GM10248 (cell line): ENCODE measurements at regions not wholly inside any gene's neighbourhood (a gene's known extent, or its start where the extent isn't known, plus 50 kb on each side); places are given as distances from the start of the nearest gene placed in this dataset.

Experiments
- CTCF ChIA-PET: fragments of 300-600 bp; sonication (Branson Sonifier 250); formaldehyde crosslinking; extraction: SDS; loops from one replicate; lab custom pipeline; 2021; ENCODE audit warnings: antibody characterized with exemption; lab: Yijun Ruan, JAX
- POLR2A ChIA-PET: fragments of 350-650 bp; sonication (Branson Sonifier 250); formaldehyde crosslinking; extraction: SDS; loops from one replicate; lab custom pipeline; 2020; ENCODE audit warnings: antibody characterized with exemption; lab: Yijun Ruan, JAX
- DNase-seq: peaks from one replicate; pipeline ENCODE4 v3.0.0; 2012; ENCODE audit errors: extremely low spot score
- CTCF ChIP-seq: IDR thresholded peaks from 2 replicates; pipeline ENCODE4 v1.5.1; 2012; ENCODE audit warnings: mild to moderate bottlenecking, low read depth; ENCODE audit errors: extremely low read depth, missing control alignments, control extremely low read depth

DNA sequence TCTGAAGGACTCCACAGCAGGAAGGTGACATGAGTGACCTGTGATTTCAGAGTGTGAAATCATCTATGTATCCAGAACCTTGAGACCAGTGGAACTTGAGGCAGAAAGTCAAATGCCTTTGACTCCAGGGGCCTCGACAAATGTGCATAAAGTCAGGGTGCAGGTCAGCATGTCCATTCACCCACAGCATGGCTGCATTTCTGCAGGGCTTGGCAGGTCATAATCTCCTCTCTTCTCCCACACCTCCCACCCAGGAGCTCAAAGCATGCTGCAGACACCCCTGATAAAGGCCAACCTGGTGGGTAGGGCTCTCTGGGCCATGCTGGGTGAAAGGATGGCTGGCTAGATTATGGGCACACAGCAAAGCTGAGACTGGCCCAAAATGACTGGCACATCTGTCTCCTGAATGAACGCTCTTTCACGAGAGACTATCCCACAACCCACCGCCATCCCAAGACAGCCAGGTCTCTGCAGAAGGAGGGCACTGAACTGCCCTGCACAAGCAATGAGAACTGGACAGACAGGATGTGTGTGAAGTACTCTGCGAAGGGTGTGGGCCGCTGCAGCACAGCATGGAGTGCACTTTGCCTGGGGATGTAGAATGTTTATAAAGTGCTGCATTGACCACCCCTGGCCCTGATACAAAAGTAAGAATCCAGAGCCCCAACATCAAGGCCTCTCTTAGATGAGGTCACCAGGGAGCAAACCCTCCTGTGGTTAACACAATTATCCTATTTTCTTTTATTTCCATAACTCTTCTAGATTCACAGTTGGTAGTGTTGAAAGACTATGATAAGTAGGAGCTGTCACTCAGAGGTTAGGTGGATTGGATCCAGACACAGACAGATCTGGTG, 78.2 kb upstream of the NXT1 start:
- CTCF ChIA-PET, result interaction anchor here (1.1 to 1.6 kb wide), 3 partner anchors 16 to 37 kb away, joined by 3 to 4 read pairs (median 4); no protein-coding TSS in a partner anchor

GRCh38 chr20:23270382-23270911, 80.1 kb upstream of the NXT1 start:
- ChIA-PET CTCF (interaction anchor here (1.4 kb wide), 1 partner anchor 18 kb away, joined by 3 read pairs; no protein-coding TSS in a partner anchor), POLR2A (no interaction called here)
- DNase-seq, result no peak
- no peak for TF ChIP-seq CTCF

More for the DNA sequence above, 78.2 kb upstream of the NXT1 start:
- no peak for DNase-seq
- POLR2A ChIA-PET, result no interaction called here
- no peak for TF ChIP-seq CTCF

DNA sequence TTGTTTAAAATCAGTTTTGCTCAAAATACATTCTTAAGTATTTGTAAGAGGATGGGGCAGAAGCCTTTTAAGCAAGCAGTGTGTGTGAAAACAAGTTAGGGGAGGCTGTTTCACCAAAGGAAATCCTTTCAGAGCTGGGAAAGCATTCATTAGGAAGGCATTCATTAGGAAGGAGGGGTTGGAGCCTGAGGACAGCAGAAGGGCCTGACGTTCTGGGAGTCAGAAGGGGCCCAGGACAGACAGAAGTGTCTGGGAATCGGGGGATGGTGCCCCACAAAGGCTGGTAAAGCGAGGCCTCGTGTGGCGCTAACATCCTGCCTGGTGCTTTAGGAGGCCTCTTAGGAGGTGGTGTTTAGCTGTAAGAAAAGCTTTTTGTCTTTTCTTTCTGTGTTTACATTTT, 80.6 kb upstream of the NXT1 start:
- CTCF ChIA-PET, result no interaction called here
- TF ChIP-seq CTCF, result no peak
- no peak for DNase-seq
- POLR2A ChIA-PET, result no interaction called here

DNA sequence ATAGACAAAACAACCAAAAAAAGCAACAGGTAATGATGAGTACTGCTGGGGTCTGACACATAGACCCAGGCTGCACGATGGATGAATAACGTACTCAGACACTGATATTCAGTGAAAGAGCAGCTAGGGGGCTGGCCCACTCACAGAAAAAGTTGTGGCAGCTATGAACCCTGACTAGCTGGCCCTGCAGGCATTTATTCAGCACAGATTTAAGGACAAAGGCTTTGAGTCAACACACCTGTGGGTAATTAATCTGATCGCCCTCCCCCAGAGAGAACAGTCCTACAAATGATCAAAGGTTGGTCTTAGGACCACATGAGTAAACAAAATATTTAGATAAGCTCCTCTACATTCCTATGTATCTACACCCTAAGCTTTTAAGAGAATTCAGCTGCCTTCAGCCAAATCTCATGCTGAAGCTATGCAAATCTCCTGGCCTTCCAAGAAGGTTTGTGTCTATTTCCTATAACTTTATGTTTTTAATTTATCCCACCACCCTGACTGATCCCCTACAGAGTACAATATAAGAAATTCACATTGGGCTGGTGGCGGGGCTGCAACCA, 81.7 kb upstream of the NXT1 start:
- no peak for DNase-seq
- no peak for TF ChIP-seq CTCF
- CTCF ChIA-PET, result no interaction called here
- POLR2A ChIA-PET, result no interaction called here

DNA sequence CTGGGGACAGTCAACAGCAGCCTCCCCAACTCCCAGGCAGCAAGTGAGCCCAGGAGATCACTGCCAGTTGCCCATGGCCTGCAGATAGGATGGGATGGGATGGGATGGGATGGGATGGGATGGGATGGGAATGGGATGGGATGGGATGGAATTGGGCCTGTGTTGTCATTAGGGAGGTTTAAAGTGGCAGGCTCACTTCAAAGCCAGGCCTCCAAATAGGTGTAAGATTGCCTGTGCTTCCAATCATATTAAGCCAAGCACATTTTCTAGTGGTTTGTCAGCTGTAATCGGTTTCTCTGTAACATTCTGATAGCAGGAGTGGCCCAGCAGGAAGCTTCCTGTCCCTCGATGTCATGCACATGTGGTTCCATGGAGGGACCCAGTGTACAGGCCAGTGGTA, 82.7 kb upstream of the NXT1 start:
- ChIA-PET POLR2A (no interaction called here), CTCF (interaction anchor here (0.9 kb wide), 1 partner anchor 9 kb away, joined by 3 read pairs; no protein-coding TSS in a partner anchor)
- no peak for DNase-seq
- no peak for TF ChIP-seq CTCF

GRCh38 chr20:23266530-23267398, 83.8 kb upstream of the NXT1 start:
- no peak for DNase-seq
- CTCF ChIA-PET, result interaction anchor here (0.9 kb wide), 1 partner anchor 8 kb away, joined by 3 read pairs; no protein-coding TSS in a partner anchor
- no peak for TF ChIP-seq CTCF

More at GRCh38 chr20:23266530-23267398, 83.8 kb upstream of the NXT1 start:
- POLR2A ChIA-PET, result no interaction called here
